ENCODE measurements at regions not wholly inside any gene's neighbourhood (a gene's known extent, or its start where the extent isn't known, plus 50 kb on each side); places are given as distances from the start of the nearest gene placed in this dataset.
"Not testable (repeated sequence)": the region's sequence is repeated elsewhere in the genome, so short reads cannot be mapped to it uniquely, and the experiment has no call there.

GRCh38 chr13:73672492-73672891, 461.7 kb downstream of the KLF12 start:
- DNase-seq (ENCODE audit: low read depth), result no peak

DNA sequence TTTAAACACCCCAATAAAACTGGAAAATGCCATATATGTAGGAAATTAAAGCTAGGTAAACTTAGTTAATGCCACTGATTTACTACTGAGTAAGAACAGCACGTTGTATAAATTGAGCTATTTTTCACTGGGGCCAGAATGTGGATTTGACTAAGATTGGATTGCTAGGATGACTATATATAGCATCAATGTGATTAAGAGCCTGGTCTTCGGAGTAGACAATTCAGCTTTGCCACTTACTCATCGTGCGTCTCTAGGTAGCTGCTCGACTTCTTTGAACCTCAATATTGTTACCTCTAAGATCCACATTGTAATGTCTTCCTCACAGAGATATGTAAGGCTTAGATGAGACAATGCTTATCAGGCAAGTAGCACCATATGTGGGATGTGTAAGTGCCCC, 462.5 kb downstream of the KLF12 start:
- DNase-seq (ENCODE audit: low read depth), result no peak

DNA sequence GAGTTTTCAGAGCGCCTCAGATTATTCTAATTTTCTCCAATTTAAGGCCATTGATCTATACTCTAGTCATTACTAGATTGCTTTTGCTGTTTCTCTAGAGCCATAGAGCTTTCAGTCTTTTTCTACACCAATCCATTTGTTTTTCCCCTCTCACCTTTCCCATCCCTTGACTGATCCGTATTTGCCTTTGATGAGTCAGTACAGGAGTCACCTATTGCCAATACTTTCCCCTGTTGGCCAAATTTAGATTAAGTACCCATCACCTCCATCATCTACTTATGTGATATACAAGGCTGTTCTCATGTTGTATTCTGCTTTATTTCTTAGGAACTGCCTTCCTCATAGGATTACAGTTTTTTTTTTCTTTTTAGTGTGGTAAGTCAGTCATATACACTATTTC, 463.2 kb downstream of the KLF12 start:
- no peak for DNase-seq (ENCODE audit: low read depth)

DNA sequence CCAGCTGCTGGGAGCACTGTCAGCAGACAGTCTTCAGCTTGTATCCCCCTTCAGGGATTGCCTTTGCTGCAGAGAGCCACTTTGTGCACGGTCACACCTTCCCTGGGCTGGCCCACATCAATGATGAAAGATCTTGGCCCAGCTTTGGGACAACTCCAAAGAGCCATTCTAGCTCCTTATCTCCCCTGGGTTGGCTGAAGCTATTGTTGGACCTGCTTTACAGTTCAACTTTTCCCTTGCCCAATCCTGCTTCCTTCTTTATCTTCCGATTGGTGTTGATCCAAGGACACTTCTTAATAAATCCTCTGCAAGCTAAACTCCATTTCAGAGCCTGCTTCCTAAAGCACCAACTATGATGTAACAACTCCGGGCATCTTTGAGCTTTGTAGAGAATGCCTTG, 466.4 kb downstream of the KLF12 start:
- no peak for DNase-seq (ENCODE audit: low read depth)

DNA sequence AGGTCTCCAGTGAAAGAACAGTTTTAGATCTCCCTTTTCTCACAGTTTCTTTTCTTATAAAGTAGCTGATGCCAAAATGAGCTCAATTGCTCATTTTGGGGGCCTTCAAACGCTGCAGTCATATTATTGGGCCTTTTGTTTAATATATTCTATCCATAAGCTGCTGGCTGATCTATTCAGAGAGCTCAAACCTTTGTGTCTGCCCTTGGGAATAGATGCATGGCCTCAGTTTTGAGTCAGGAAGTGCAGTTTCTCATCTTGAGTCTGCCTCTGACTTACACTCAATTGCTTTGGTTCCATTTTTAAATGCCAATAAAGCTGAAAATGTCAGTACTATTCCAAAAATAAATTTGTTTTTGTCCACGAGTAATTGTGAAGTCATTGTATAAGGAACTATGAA, 468.9 kb downstream of the KLF12 start:
- no peak for DNase-seq (ENCODE audit: low read depth)

DNA sequence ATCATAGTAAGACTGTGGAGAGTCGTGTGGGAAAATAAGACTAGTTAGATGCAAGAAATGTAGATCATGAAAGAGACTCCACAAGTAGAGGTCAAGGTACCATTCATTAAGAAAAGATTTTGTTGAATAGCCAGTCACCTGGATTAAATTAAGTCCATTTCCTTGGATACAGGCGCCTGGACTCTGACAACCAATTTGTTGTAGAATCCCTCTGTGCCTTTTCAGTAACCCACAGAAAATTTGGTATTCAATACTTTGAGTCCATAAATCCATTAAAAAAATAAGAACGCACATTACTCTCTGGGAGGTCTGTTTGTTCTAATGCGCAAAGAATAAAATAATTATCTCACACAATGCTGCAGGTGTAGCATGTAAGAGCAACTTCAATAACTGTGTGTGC, 469.4 kb downstream of the KLF12 start:
- DNase-seq (ENCODE audit: low read depth), result no peak

DNA sequence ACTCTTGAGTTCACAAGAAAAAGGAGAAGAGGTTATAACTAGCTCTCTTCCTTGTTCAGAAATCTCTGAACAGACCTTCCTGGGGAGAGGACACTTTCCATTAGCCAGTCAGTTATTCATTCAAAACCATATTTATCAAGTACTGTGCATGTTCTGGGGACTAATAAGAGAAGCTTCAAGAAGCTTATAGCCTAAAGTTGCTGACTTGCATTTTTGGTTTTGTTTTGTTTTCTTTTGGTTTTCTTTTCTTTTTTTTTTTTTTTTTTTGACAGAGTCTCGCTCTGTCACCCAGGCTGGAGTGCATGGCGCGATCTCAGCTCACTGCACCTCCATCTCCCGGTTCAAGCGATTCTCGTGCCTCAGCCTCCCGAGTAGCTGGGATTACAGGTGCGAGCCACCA, 471.4 kb downstream of the KLF12 start:
- no peak for DNase-seq (ENCODE audit: low read depth)

DNA sequence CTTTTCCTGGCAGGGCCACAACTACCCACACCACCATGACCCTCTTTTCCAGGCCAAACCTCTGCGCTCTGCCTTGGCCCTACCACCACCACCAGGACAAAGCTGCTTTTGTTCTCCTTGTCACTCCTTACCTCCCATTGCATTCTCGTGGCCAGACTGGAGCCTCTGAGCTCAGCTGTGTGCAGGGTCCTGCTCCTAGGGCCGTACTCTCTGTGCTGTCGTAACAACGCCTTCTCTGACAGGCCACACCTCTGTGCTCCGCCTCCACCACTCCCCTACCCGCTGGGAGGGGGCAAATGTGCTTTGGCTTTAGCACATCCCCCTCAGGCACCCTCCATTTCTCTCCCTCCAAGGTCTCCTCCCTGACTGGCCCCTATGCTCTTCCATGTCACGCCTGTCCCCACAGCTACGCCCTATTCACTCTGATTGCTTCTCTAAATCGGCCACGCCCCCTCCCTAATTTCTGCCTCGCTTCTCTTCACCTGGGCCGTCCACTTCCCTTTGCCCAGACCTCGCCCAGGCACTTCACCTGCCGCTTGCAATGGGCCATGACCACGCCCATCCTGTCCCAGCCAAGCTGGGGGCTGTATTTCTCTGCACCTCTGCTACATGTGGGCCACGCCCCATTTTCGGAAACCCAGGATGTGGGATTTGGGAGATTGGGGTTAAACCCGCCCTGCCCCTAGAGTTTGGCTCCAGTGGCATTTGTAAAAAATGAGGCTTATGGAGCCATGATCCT, 472.3 kb downstream of the KLF12 start:
- DNase-seq (ENCODE audit: low read depth), result no peak

GRCh38 chr13:73661066-73661465, 473.1 kb downstream of the KLF12 start:
- DNase-seq (ENCODE audit: low read depth), result no peak

DNA sequence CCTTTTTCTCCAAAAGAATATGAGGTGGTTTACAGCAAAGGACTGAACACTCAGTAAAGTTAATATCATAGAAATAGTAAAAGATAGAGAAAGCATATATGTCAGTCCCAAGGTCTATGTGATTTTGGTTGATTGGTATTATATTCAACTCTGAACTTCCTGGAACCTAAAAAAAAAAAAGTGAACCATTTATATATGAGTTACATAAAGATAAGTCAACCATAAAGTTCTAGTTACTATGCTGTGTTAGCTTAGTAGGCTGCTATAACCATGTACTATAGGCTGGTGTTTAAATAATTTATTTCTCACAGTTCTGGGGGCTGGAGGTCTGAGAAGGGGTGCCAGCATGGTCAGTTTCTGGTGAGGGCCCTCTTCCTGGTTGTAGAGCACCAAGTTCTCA, 475.6 kb downstream of the KLF12 start:
- no peak for DNase-seq (ENCODE audit: low read depth)

DNA sequence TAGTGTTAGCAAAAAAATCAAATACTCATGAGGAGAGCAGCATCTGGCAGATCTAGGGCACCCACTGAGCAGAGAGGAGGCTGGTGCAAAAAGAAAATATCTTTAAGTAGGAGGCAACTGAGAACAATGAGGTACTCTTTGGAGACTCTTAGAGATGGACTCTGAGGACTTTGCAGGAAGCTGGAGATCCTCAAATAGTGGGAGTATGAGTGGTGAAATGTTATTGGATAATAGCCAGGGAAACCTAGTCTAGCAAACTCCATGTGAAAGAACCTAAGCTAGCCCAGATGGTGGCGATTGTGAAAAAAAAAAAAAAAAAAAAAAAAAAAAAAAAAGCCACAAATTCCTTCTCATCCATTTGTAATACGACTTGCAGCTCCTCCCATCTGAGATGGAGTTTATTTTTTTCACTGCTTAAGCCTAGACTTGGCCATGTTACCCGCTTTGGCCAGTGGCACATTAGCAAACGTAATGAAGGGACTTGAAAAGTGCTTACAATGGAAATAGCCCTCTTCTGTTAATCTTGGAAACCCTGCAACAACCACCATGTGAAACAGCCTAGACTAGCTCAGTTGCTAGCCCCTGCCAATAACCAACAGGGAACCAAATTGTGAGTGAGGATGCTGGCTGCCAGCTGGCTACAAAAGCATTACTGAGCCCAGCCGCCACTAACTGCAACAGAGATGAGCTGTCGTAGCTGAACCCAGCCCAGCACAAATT, 476.2 kb downstream of the KLF12 start:
- no peak for DNase-seq (ENCODE audit: low read depth)

DNA sequence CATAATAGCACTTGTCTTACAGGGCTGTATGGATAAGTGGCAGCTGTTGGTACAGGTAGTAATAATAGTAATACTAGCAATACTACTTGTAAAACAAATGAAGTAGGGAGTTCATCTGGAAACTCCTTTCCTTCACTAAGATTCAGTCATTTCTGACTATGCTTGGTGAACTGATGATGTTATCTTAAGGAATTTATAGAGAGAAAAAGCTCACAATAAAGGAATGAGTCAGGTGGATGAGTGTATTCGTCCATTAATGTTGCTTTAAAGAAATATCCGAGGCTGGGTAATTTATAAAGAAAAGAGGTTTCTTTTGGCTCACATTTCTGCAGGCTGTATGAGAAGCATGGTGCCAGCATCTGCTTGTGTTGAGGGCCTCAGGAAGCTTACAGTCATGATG, 477.3 kb downstream of the KLF12 start:
- no peak for DNase-seq (ENCODE audit: low read depth)

DNA sequence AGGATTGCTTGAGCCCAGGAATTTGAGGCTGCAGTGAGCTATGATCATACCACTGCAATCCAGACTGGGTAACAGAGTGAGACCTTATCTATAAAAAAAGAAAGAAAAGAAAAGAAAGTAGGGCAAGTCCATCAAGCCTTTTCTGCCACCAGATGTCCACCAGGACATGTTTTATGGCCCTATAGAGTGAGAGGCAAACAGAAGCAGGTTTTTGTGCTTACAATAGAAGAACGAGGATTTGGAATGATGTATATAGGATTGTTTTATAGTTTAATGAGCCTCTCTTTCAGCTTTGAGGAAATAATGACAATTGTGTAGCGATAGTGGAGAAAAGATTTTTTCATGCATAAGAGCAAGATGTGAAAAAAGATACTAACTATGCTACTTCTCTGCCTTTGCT, 480.5 kb downstream of the KLF12 start:
- DNase-seq (ENCODE audit: low read depth), result no peak

GRCh38 chr13:73647417-73647816, 486.8 kb downstream of the KLF12 start:
- DNase-seq (ENCODE audit: low read depth), result no peak

DNA sequence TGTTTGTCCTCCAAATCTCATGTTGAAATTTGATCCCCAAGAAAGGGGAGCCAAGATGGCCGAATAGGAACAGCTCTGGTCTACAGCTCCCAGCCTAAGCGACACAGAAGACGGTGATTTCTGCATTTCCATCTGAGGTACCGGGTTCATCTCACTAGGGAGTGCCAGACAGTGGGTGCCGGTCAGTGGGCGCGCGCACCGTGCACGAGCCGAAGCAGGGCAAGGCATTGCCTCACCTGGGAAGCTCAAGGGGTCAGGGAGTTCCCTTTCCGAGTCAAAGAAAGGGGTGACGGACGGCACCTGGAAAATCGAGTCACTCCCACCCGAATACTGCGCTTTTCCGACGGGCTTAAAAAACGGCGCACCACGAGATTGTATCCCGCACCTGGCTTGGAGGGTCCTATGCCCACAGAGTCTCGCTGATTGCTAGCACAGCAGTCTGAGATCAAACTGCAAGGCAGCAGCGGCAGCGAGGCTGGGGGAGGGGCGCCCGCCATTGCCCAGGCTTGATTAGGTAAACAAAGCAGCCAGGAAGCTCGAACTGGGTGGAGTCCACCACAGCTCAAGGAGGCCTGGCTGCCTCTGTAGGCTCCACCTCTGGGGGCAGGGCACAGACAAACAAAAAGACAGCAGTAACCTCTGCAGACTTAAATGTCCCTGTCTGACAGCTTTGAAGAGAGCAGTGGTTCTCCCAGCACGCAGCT, 493.6 kb downstream of the KLF12 start:
- DNase-seq (ENCODE audit: low read depth), result not testable (repeated sequence)

GRCh38 chr13:73635166-73635787, 498.9 kb downstream of the KLF12 start:
- no peak for DNase-seq (ENCODE audit: low read depth)

DNA sequence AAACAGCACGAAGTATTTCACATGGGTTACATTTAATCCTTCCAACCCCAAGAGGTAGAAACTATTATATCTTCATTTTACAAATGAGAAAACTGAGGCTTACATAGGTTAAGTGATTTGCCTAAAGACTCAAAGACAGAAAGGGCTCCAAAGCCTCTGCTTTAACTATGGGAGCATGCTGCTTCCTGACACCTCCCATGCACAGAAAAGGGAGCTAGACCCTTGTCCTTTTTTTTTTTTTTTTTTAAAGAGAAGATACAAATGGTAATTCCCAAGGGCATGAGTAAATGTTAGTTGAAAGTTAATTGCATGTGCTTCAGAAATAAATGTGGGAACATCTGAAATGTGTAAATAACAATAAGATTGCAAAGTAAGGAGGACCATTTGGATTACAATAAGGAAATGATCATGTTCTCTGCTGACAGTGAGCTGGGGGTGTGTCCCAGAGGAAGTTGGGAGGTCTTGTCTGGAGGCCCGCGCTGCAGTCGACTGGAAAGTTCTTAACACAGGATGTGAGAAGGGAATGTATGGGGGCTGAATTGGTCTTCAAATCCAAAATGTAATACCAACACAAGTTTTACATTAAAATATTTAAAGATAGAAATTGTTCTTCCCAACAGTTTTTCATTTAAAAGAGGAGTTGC, 500.3 kb downstream of the KLF12 start:
- DNase-seq (ENCODE audit: low read depth), result no peak

DNA sequence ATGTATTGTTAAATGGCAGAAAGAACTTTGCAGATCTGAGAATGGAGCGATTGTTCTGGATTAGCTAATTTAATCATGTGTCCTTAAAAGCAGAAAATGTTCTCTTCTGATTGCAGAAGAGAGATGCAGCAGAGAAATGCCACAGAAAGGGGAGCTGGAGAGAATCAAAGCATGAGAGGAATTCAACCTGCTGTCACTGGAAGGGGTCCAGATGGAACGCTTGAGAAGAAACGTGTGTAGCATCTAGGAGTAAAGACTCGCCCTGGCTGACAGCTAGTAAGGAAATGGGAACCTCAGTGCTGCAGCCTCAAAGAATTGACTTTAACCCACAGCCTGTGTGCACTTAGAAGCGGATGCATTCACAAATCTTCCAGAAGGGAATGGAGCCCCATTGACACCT, 502.8 kb downstream of the KLF12 start:
- DNase-seq (ENCODE audit: low read depth), result no peak

- DNase-seq (ENCODE audit: low read depth), result peak; percentile 9
These were observed 508.5 kb downstream of the KLF12 start for GRCh38 chr13:73625562-73626339.

DNA sequence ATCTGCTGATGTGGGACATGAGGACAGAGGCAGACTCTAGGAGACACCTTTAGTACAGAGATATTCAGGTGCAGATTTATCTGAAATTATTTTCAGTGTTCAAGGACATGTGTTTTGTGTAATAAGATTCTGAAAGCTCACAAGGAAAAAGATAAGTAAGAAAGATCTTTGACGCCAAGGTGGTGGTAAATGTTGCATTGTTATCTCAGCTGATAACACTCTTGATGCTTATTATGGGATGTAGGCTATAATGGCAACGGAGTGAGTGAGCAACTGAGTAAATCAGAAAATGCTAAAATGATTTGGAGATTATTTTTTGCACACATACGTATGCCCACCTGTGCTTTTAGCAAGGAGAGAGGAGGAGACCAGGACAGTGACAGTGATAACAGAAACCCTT, 510.9 kb downstream of the KLF12 start:
- DNase-seq (ENCODE audit: low read depth), result no peak

DNA sequence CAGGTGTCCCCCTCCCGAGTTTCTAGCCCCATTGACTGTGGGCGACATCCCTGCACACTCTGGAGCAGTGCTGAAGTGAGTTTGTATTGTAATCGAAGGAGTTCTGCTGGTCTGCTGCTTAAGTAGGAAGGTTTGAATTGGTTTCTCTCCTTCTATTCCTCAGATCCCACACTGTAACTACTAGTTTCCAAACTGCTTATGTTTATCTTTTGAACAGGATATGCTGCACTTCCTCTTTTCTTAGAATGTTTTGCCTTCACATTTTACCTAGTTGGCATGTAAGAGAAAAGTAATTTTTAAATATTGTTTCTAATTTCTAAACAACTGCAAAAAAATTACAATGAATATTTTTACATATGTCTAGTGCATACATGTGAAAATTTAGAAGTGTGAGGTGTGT, 511.8 kb downstream of the KLF12 start:
- no peak for DNase-seq (ENCODE audit: low read depth)
